Astrocyte (in vitro differentiated cells and primary cell): ENCODE measurements at regions not wholly inside any gene's neighbourhood (a gene's known extent, or its start where the extent isn't known, plus 50 kb on each side); places are given as distances from the start of the nearest gene placed in this dataset.

Source experiments
- EZH2 ChIP-seq: IDR thresholded peaks from 2 replicates; pipeline ENCODE4 v1.6.1; 2012; ENCODE audit warnings: mild to moderate bottlenecking, low read length, inconsistent platforms; ENCODE audit not compliant: insufficient read depth
- TF ChIP-seq, protein P1 (sequence below): IDR thresholded peaks from 2 replicates; pipeline ENCODE4 v1.5.1; 2011; ENCODE audit warnings: low read depth, mild to moderate bottlenecking, inconsistent platforms, low read length, moderate library complexity; ENCODE audit not compliant: insufficient read depth

DNA sequence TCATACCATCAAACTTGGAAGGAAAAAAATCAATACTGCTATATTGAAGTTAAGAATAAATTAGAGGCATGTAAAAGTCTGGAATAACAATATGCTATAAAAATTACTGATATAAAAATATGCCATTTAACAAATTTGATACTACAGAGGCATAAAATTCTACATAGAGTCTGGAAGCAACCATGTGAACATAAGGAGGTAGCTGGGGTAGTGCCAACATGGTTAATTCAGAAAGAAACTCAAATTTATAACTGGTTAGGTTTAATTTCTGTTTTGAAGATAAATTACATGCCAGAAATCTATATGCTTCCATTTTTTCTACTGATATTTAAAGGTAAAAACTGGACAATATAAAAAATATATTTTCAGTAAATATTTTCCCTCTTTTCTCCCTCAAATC lies 103.1 kb upstream of the NR4A3 start:
- TF ChIP-seq, protein P1, sequence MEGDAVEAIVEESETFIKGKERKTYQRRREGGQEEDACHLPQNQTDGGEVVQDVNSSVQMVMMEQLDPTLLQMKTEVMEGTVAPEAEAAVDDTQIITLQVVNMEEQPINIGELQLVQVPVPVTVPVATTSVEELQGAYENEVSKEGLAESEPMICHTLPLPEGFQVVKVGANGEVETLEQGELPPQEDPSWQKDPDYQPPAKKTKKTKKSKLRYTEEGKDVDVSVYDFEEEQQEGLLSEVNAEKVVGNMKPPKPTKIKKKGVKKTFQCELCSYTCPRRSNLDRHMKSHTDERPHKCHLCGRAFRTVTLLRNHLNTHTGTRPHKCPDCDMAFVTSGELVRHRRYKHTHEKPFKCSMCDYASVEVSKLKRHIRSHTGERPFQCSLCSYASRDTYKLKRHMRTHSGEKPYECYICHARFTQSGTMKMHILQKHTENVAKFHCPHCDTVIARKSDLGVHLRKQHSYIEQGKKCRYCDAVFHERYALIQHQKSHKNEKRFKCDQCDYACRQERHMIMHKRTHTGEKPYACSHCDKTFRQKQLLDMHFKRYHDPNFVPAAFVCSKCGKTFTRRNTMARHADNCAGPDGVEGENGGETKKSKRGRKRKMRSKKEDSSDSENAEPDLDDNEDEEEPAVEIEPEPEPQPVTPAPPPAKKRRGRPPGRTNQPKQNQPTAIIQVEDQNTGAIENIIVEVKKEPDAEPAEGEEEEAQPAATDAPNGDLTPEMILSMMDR: no peak
- no peak for TF ChIP-seq EZH2
